22Rv1 (cell line): ENCODE measurements at regions not wholly inside any gene's neighbourhood (a gene's known extent, or its start where the extent isn't known, plus 50 kb on each side); places are given as distances from the start of the nearest gene placed in this dataset.
"Not testable (repeated sequence)": the region's sequence is repeated elsewhere in the genome, so short reads cannot be mapped to it uniquely, and the experiment has no call there.

Source experiments
- H3K27ac ChIP-seq: fragments of 450-650 bp; 2 replicates; pipeline ENCODE4 v1.5.1; 2017
- CTCF ChIP-seq: fragments of 450-650 bp; IDR thresholded peaks from 2 replicates; pipeline ENCODE4 v1.5.1; 2017; ENCODE audit warnings: mild to moderate bottlenecking
- ZFX ChIP-seq: fragments of 450-650 bp; IDR thresholded peaks from 2 replicates; pipeline ENCODE4 v1.6.1; 2017; ENCODE audit warnings: antibody characterized with exemption, borderline replicate concordance

GRCh38 chr13:69226427-69226826, 881.2 kb upstream of the ATXN8OS start:
- no peak overlapping the region for H3K27ac ChIP-seq
- TF ChIP-seq CTCF (no peak), ZFX (no peak)

DNA sequence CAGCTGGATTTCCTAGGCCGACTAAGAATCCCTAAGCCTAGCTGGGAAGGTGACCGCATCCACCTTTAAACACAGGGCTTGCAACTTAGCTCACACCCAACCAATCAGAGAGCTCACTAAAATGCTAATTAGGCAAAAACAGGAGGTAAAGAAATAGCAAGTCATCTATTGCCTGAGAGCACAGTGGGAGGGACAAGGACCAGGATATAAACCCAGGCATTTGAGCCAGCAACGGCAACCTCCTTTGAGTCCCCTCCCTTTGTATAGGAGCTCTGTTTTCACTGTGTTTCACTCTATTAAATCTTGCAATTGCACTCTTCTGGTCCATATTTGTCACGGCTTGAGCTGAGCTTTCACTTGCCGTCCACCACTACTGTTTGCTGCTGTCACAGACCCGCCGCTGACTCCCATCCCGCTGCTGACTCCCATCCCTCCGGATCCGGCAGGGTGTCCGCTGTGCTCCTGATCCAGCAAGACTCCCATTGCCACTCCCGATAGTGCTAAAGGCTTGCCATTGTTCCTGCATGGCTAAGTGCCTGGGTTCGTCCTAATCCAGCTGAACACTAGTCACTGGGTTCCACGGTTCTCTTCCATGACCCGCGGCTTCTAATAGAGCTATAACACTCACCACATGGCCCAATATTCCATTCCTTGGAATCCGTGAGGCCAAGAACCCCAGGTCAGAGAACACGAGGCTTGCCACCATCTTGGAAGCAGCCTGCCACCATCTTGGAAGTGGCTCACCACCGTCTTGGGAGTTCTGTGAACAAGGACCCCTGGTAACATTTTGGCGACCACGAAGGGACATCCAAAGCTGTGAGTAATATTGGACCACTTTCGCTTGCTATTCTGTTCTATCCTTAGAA, 885.8 kb upstream of the ATXN8OS start:
- H3K27ac ChIP-seq = not testable (repeated sequence)

GRCh38 chr13:69213396-69213795, 894.2 kb upstream of the ATXN8OS start:
- H3K27ac ChIP-seq = no peak overlapping the region
- TF ChIP-seq ZFX (no peak), CTCF (no peak)

GRCh38 chr13:69204620-69205019, 903.0 kb upstream of the ATXN8OS start:
- no peak overlapping the region for H3K27ac ChIP-seq
- TF ChIP-seq CTCF = no peak
- TF ChIP-seq ZFX = no peak

- TF ChIP-seq ZFX (no peak), CTCF (no peak)
- H3K27ac ChIP-seq = no peak overlapping the region
Measured at GRCh38 chr13:69202996-69203395, 904.6 kb upstream of the ATXN8OS start.

DNA sequence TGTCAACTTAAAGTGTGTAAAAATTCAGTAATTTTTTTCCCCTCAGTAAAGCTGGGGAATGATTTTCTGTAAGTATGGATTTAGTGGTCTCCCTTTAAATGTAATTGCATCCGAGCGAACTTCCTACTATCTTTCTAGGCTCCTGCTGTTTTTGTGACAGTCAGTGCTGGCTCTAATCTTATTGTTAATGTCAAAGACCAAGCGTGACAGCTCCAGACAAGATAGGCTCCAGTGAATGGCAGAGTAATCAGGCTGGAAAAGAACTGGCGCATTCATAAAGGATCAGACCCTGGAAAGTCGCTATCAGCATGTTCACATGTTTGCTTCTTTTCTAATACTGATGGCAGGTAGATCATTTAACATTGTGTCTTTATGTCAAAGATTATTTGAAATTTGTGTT, 908.0 kb upstream of the ATXN8OS start:
- no peak overlapping the region for H3K27ac ChIP-seq
- TF ChIP-seq CTCF (no peak), ZFX (no peak)

DNA sequence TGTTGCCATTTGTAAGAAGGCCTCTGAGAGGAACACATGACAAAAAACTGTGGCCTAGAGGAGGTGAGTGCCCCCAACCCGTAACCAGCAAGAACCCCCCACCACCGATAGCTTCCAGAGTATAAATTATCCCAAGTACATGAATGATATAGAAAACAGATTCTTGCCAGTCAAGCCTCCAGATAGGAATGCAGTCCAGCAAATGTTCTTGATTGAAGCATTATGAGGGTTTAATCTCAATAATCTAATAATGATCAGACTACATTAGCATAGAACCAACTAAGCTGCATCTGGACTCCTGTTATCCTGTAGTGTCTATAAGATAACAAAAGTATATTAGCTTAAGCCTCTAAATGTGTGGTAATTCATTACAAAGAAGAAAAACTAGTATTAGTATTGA, 908.9 kb upstream of the ATXN8OS start:
- TF ChIP-seq CTCF (no peak), ZFX (no peak)
- H3K27ac ChIP-seq = no peak overlapping the region

- no peak overlapping the region for H3K27ac ChIP-seq
- TF ChIP-seq ZFX (no peak), CTCF (no peak)
Measured at GRCh38 chr13:69194130-69194529, 913.5 kb upstream of the ATXN8OS start.
